Muscle of back (tissue), 3 donors: ENCODE measurements at regions not wholly inside any gene's neighbourhood (a gene's known extent, or its start where the extent isn't known, plus 50 kb on each side); places are given as distances from the start of the nearest gene placed in this dataset.
"Not testable (repeated sequence)": the region's sequence is repeated elsewhere in the genome, so short reads cannot be mapped to it uniquely, and the experiment has no call there.

Source experiments
- DNase-seq, 3 donors: peaks; one replicate each; pipeline versions ENCODE4 v3.0.0 to v3.0.0-alpha.2; 2013

- DNase-seq = no peak
Measured at GRCh38 chr6:6940031-6941025, 167.4 kb upstream of the RREB1 start.

GRCh38 chr6:6941201-6941600 is 166.6 kb upstream of the RREB1 start:
- DNase-seq = no peak

GRCh38 chr6:6942091-6942490 is 165.7 kb upstream of the RREB1 start:
- no peak for DNase-seq

GRCh38 chr6:6942831-6943230 is 164.9 kb upstream of the RREB1 start:
- peak; percentile 64 to 86 (median 78) for DNase-seq

GRCh38 chr6:6943421-6943820 is 164.3 kb upstream of the RREB1 start:
- no peak for DNase-seq

GRCh38 chr6:6946206-6947155 is 161.3 kb upstream of the RREB1 start:
- peak in 1 of 3 donors; percentile 43 for DNase-seq

GRCh38 chr6:6950373-6951145 is 157.2 kb upstream of the RREB1 start:
- no peak for DNase-seq

GRCh38 chr6:6951355-6951754 is 156.4 kb upstream of the RREB1 start:
- DNase-seq = no peak

GRCh38 chr6:6952484-6952883 is 155.3 kb upstream of the RREB1 start:
- no peak for DNase-seq

- not testable (repeated sequence) for DNase-seq
Measured at GRCh38 chr6:6952927-6953326, 154.8 kb upstream of the RREB1 start.

- DNase-seq = no peak
Measured at GRCh38 chr6:6960571-6961251, 147.1 kb upstream of the RREB1 start.

- no peak for DNase-seq
Measured at GRCh38 chr6:6962086-6962485, 145.7 kb upstream of the RREB1 start.

GRCh38 chr6:6962699-6963098 is 145.1 kb upstream of the RREB1 start:
- DNase-seq = no peak

- not testable (repeated sequence) for DNase-seq
Measured at GRCh38 chr6:6963390-6963789, 144.4 kb upstream of the RREB1 start.

GRCh38 chr6:6964675-6965074 is 143.1 kb upstream of the RREB1 start:
- DNase-seq = no peak

GRCh38 chr6:6966127-6966526 is 141.6 kb upstream of the RREB1 start:
- DNase-seq = no peak

- no peak for DNase-seq
Measured at GRCh38 chr6:6966569-6966968, 141.2 kb upstream of the RREB1 start.

GRCh38 chr6:6968357-6968730 is 139.4 kb upstream of the RREB1 start:
- DNase-seq = no peak

GRCh38 chr6:6968731-6969552 is 138.8 kb upstream of the RREB1 start:
- DNase-seq = no peak

GRCh38 chr6:6969761-6970223 is 138.0 kb upstream of the RREB1 start:
- DNase-seq = no peak
